ENCODE measurements at regions not wholly inside any gene's neighbourhood (a gene's known extent, or its start where the extent isn't known, plus 50 kb on each side); places are given as distances from the start of the nearest gene placed in this dataset.

GRCh38 chr4:36394352-36394903 lies 113.0 kb downstream of the DTHD1 start:
- WGBS, 2 donors = 81 to 82% methylated on average over 5 of the region's 5 CpGs
- Histone ChIP-seq H3K27me3 (no peaks in the 10 kb centered on the region), H3K36me3 (no peaks in the 10 kb centered on the region), H3K27ac (no peak overlapping the region), H3K9me3 (no peaks in the 10 kb centered on the region), H3K4me1 (no peaks in the 10 kb centered on the region), H3K4me3 (no peak overlapping the region)
- no peak for TF ChIP-seq POLR2A (IDR thresholded peaks at IDR 0.05)
- no peak for TF ChIP-seq EP300 (IDR thresholded peaks at IDR 0.05)
- no peak for TF ChIP-seq CTCF (IDR thresholded peaks at IDR 0.05)
- DNase-seq (ENCODE audit: low spot score in 2 of 2) = no peak

GRCh38 chr4:36399762-36400353 lies 118.4 kb downstream of the DTHD1 start:
- Histone ChIP-seq H3K9me3 (no peaks in the 10 kb centered on the region), H3K4me3 (no peak overlapping the region), H3K27me3 (no peaks in the 10 kb centered on the region), H3K4me1 (no peaks in the 10 kb centered on the region), H3K27ac (no peak overlapping the region), H3K36me3 (no peaks in the 10 kb centered on the region)
- peak in 1 of 2 donors; percentile 48 for DNase-seq (ENCODE audit: low spot score in 2 of 2)
- WGBS, 2 donors = 26 to 27% methylated on average over 2 of the region's 2 CpGs
- TF ChIP-seq POLR2A (IDR thresholded peaks at IDR 0.05) (no peak), CTCF (IDR thresholded peaks at IDR 0.05) (peak; percentile 55 to 63 (median 58))

- no peaks in the 10 kb centered on the region for H3K4me1 ChIP-seq
- no peak for DNase-seq (ENCODE audit: low spot score in 2 of 2)
- no peaks in the 10 kb centered on the region for H3K27me3 ChIP-seq
- no peaks in the 10 kb centered on the region for H3K36me3 ChIP-seq
- WGBS, 2 donors = 87 to 91% methylated on average over 9 of the region's 9 CpGs
- TF ChIP-seq EP300 (IDR thresholded peaks at IDR 0.05) (no peak), POLR2A (IDR thresholded peaks at IDR 0.05) (no peak), CTCF (IDR thresholded peaks at IDR 0.05) (no peak)
- no peak overlapping the region for H3K27ac ChIP-seq
- no peak overlapping the region for H3K4me3 ChIP-seq
- H3K9me3 ChIP-seq = no peaks in the 10 kb centered on the region
Measured at GRCh38 chr4:36402008-36402758, 120.8 kb downstream of the DTHD1 start.

- no peak for DNase-seq (ENCODE audit: low spot score in 2 of 2)
- Histone ChIP-seq H3K9me3 (no peaks in the 10 kb centered on the region), H3K27me3 (no peaks in the 10 kb centered on the region), H3K4me1 (peaks cover 0 to 4% (median 0%) of the 10 kb centered on the region in 4 donors), H3K27ac (no peak overlapping the region), H3K4me3 (no peak overlapping the region), H3K36me3 (no peaks in the 10 kb centered on the region)
- no peak for TF ChIP-seq EP300 (IDR thresholded peaks at IDR 0.05)
- TF ChIP-seq CTCF (IDR thresholded peaks at IDR 0.05) = no peak
- no peak for TF ChIP-seq POLR2A (IDR thresholded peaks at IDR 0.05)
- WGBS, 2 donors = 49 to 53% methylated on average over 6 of the region's 6 CpGs
Measured at GRCh38 chr4:36411338-36411737, 129.9 kb downstream of the DTHD1 start.

- no peak for TF ChIP-seq POLR2A (IDR thresholded peaks at IDR 0.05)
- peak in 1 of 5 experiments; percentile 27 for TF ChIP-seq CTCF (IDR thresholded peaks at IDR 0.05)
- H3K36me3 ChIP-seq = no peaks in the 10 kb centered on the region
- WGBS, 2 donors = 22 to 23% methylated on average over 3 of the region's 3 CpGs
Measured at GRCh38 chr4:36414248-36414647, 132.8 kb downstream of the DTHD1 start.

More at GRCh38 chr4:36414248-36414647, 132.8 kb downstream of the DTHD1 start:
- no peak for DNase-seq (ENCODE audit: low spot score in 2 of 2)
- Histone ChIP-seq H3K4me1 (peaks cover 0 to 4% (median 0%) of the 10 kb centered on the region in 4 donors), H3K4me3 (no peak overlapping the region), H3K9me3 (no peaks in the 10 kb centered on the region), H3K27me3 (no peaks in the 10 kb centered on the region), H3K27ac (no peak overlapping the region)
